ENCODE measurements at regions not wholly inside any gene's neighbourhood (a gene's known extent, or its start where the extent isn't known, plus 50 kb on each side); places are given as distances from the start of the nearest gene placed in this dataset.

DNA sequence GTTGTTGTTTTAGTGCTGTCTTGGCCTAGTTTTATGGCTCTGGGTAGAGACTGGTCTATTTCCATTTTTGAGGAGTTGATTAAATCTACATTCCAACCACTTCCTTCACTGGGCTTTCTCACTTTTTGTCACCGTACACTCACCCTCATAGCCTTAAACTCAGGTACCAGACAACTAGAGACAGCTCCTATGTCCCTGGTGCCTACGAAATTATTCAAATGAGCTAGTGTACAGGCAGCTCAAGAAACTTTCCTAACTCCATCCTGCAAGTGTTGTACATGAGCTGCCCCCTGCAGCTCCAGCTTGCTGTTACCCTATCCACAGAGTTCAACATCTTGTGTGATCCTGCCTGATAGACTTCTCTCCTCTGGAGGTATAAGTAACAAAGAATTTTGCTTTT is 704.8 kb upstream of the RGS18 start:
- DNase-seq (ENCODE audit: low read depth, low spot score) (no peak), FAIRE-seq (no peak)
- no peak overlapping the region for H3K4me3 ChIP-seq (ENCODE audit: control insufficient read depth in 2 of 3, extremely low read depth in 1 of 3, insufficient read depth in 2 of 3, low read depth in 1 of 3, low read length in 3 of 3)
- no peaks in the 10 kb centered on the region for H3K79me2 ChIP-seq (ENCODE audit: control insufficient read depth, insufficient read depth, low read length)
- no peaks in the 10 kb centered on the region for H3K9me1 ChIP-seq (ENCODE audit: control insufficient read depth, extremely low read depth, insufficient read depth, low read length)
- no peaks in the 10 kb centered on the region for H3K36me3 ChIP-seq (ENCODE audit: control insufficient read depth in 2 of 2, extremely low read depth in 1 of 2, insufficient read depth in 2 of 2, low read length in 2 of 2)
- no peak overlapping the region for H3K4me2 ChIP-seq (ENCODE audit: control insufficient read depth, extremely low read depth, insufficient read depth, low read depth, low read length)
- H3K9me3 ChIP-seq (ENCODE audit: control insufficient read depth, low read depth, low read length) = no peaks in the 10 kb centered on the region
- H3K4me1 ChIP-seq (ENCODE audit: control insufficient read depth, extremely low read depth, insufficient read depth, low read length) = no peaks in the 10 kb centered on the region
- dilution Hi-C loops (cut with MboI; ENCODE audit: extremely low pct_ligation_motif_present, low sequenced_read_pairs) = no loop called here
- no peaks in the 10 kb centered on the region for H4K20me1 ChIP-seq (ENCODE audit: control insufficient read depth, extremely low read depth, insufficient read depth, low read length)
- TF ChIP-seq EZH2 (IDR thresholded peaks at IDR 0.05; ENCODE audit: low read length) = no peak
- TF ChIP-seq, protein P1, sequence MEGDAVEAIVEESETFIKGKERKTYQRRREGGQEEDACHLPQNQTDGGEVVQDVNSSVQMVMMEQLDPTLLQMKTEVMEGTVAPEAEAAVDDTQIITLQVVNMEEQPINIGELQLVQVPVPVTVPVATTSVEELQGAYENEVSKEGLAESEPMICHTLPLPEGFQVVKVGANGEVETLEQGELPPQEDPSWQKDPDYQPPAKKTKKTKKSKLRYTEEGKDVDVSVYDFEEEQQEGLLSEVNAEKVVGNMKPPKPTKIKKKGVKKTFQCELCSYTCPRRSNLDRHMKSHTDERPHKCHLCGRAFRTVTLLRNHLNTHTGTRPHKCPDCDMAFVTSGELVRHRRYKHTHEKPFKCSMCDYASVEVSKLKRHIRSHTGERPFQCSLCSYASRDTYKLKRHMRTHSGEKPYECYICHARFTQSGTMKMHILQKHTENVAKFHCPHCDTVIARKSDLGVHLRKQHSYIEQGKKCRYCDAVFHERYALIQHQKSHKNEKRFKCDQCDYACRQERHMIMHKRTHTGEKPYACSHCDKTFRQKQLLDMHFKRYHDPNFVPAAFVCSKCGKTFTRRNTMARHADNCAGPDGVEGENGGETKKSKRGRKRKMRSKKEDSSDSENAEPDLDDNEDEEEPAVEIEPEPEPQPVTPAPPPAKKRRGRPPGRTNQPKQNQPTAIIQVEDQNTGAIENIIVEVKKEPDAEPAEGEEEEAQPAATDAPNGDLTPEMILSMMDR (optimal IDR thresholded peaks at IDR 0.05 in 1 of 3, IDR thresholded peaks at IDR 0.05 in 1 of 3, conservative IDR thresholded peaks at IDR 0.05 in 1 of 3; ENCODE audit: extremely low read depth in 1 of 3, insufficient read depth in 2 of 3, low read length in 3 of 3) = no peak
- H2AFZ ChIP-seq (ENCODE audit: control insufficient read depth, low read length) = no peak overlapping the region
- no peaks in the 10 kb centered on the region for H3K27me3 ChIP-seq (ENCODE audit: control insufficient read depth, extremely low read depth, insufficient read depth, low read length)
- no peak overlapping the region for H3K9ac ChIP-seq (ENCODE audit: control insufficient read depth, extremely low read depth, insufficient read depth, low read length)
- no peak overlapping the region for H3K27ac ChIP-seq (ENCODE audit: control insufficient read depth, insufficient read depth, low read length)

GRCh38 chr1:191457889-191458288 is 700.4 kb upstream of the RGS18 start:
- no peaks in the 10 kb centered on the region for H4K20me1 ChIP-seq (ENCODE audit: control insufficient read depth, extremely low read depth, insufficient read depth, low read length)
- H3K9ac ChIP-seq (ENCODE audit: control insufficient read depth, extremely low read depth, insufficient read depth, low read length) = no peak overlapping the region
- no peaks in the 10 kb centered on the region for H3K27me3 ChIP-seq (ENCODE audit: control insufficient read depth, extremely low read depth, insufficient read depth, low read length)
- H3K4me1 ChIP-seq (ENCODE audit: control insufficient read depth, extremely low read depth, insufficient read depth, low read length) = no peaks in the 10 kb centered on the region
- H3K9me3 ChIP-seq (ENCODE audit: control insufficient read depth, low read depth, low read length) = no peaks in the 10 kb centered on the region
- dilution Hi-C loops (cut with MboI; ENCODE audit: extremely low pct_ligation_motif_present, low sequenced_read_pairs) = no loop called here
- no peak overlapping the region for H3K4me3 ChIP-seq (ENCODE audit: control insufficient read depth in 2 of 3, extremely low read depth in 1 of 3, insufficient read depth in 2 of 3, low read depth in 1 of 3, low read length in 3 of 3)
- no peak overlapping the region for H3K27ac ChIP-seq (ENCODE audit: control insufficient read depth, insufficient read depth, low read length)
- no peaks in the 10 kb centered on the region for H3K36me3 ChIP-seq (ENCODE audit: control insufficient read depth in 2 of 2, extremely low read depth in 1 of 2, insufficient read depth in 2 of 2, low read length in 2 of 2)
- DNase-seq (ENCODE audit: low read depth, low spot score) = no peak
- H3K79me2 ChIP-seq (ENCODE audit: control insufficient read depth, insufficient read depth, low read length) = no peaks in the 10 kb centered on the region
- no peaks in the 10 kb centered on the region for H3K9me1 ChIP-seq (ENCODE audit: control insufficient read depth, extremely low read depth, insufficient read depth, low read length)
- H2AFZ ChIP-seq (ENCODE audit: control insufficient read depth, low read length) = no peak overlapping the region
- TF ChIP-seq, protein P1 (optimal IDR thresholded peaks at IDR 0.05 in 1 of 3, IDR thresholded peaks at IDR 0.05 in 1 of 3, conservative IDR thresholded peaks at IDR 0.05 in 1 of 3; ENCODE audit: extremely low read depth in 1 of 3, insufficient read depth in 2 of 3, low read length in 3 of 3) = no peak
- no peak for TF ChIP-seq EZH2 (IDR thresholded peaks at IDR 0.05; ENCODE audit: low read length)
- H3K4me2 ChIP-seq (ENCODE audit: control insufficient read depth, extremely low read depth, insufficient read depth, low read depth, low read length) = no peak overlapping the region
- no peak for FAIRE-seq

All from keratinocyte (primary cell).